ENCODE measurements at regions not wholly inside any gene's neighbourhood (a gene's known extent, or its start where the extent isn't known, plus 50 kb on each side); places are given as distances from the start of the nearest gene placed in this dataset.

GRCh38 chr5:30921388-30921787 lies 272.1 kb upstream of the CDH6 start:
- Histone ChIP-seq H3K27me3 (no peaks in the 10 kb centered on the region), H3K27ac (no peak overlapping the region), H3K4me3 (no peak overlapping the region), H3K4me1 (no peaks in the 10 kb centered on the region), H3K36me3 (replicated peaks in 1 of 2; ENCODE audit: insufficient read depth in 1 of 2, low read depth in 2 of 2) (no peaks in the 10 kb centered on the region), H3K9me3 (no peaks in the 10 kb centered on the region)
- intact Hi-C loops (cut with DNase I) = no loop called here
- WGBS, 2 donors = 55 to 61% methylated on average over 5 of the region's 5 CpGs
- ATAC-seq (no peak), DNase-seq (no peak)
- TF ChIP-seq CTCF (IDR thresholded peaks at IDR 0.05) (no peak), POLR2A (IDR thresholded peaks at IDR 0.05) (no peak)

GRCh38 chr5:30918171-30918570 lies 275.3 kb upstream of the CDH6 start:
- ATAC-seq (no peak), DNase-seq (no peak)
- WGBS, 2 donors = 54 to 72% methylated on average over 5 of the region's 5 CpGs
- Histone ChIP-seq H3K36me3 (replicated peaks in 1 of 2; ENCODE audit: insufficient read depth in 1 of 2, low read depth in 2 of 2) (no peaks in the 10 kb centered on the region), H3K27me3 (no peaks in the 10 kb centered on the region), H3K4me3 (no peak overlapping the region), H3K27ac (no peak overlapping the region), H3K4me1 (no peaks in the 10 kb centered on the region), H3K9me3 (no peaks in the 10 kb centered on the region)
- TF ChIP-seq POLR2A (IDR thresholded peaks at IDR 0.05) = no peak
- no peak for TF ChIP-seq CTCF (IDR thresholded peaks at IDR 0.05)
- intact Hi-C loops (cut with DNase I) = no loop called here

- Histone ChIP-seq H3K4me3 (no peak overlapping the region), H3K4me1 (no peaks in the 10 kb centered on the region), H3K36me3 (replicated peaks in 1 of 2; ENCODE audit: insufficient read depth in 1 of 2, low read depth in 2 of 2) (no peaks in the 10 kb centered on the region), H3K27ac (no peak overlapping the region), H3K9me3 (no peaks in the 10 kb centered on the region), H3K27me3 (no peaks in the 10 kb centered on the region)
- no peak for DNase-seq
- TF ChIP-seq POLR2A (IDR thresholded peaks at IDR 0.05) (no peak), CTCF (IDR thresholded peaks at IDR 0.05) (no peak)
- ATAC-seq = no peak
- WGBS, 2 donors = 50 to 64% methylated on average over 3 of the region's 3 CpGs
- intact Hi-C loops (cut with DNase I) = no loop called here
These were observed 285.1 kb upstream of the CDH6 start for GRCh38 chr5:30908356-30908755.

- no peak for TF ChIP-seq POLR2A (IDR thresholded peaks at IDR 0.05)
- no peak for TF ChIP-seq CTCF (IDR thresholded peaks at IDR 0.05)
- H3K4me1 ChIP-seq = no peaks in the 10 kb centered on the region
These were observed 293.1 kb upstream of the CDH6 start for GRCh38 chr5:30900367-30900766.

GRCh38 chr5:30894811-30895210 lies 298.7 kb upstream of the CDH6 start:
- Histone ChIP-seq H3K36me3 (replicated peaks in 1 of 2; ENCODE audit: insufficient read depth in 1 of 2, low read depth in 2 of 2) (no peaks in the 10 kb centered on the region), H3K27ac (no peak overlapping the region), H3K4me1 (no peaks in the 10 kb centered on the region), H3K4me3 (no peak overlapping the region), H3K27me3 (no peaks in the 10 kb centered on the region), H3K9me3 (no peaks in the 10 kb centered on the region)
- TF ChIP-seq POLR2A (IDR thresholded peaks at IDR 0.05) = no peak
- TF ChIP-seq CTCF (IDR thresholded peaks at IDR 0.05) = no peak
- 56 to 72% methylated on average over 2 of the region's 2 CpGs for WGBS, 2 donors
- DNase-seq = no peak
- intact Hi-C loops (cut with DNase I) = no loop called here
- ATAC-seq = no peak

More at GRCh38 chr5:30900367-30900766, 293.1 kb upstream of the CDH6 start:
- no peaks in the 10 kb centered on the region for H3K36me3 ChIP-seq (replicated peaks in 1 of 2; ENCODE audit: insufficient read depth in 1 of 2, low read depth in 2 of 2)
- ATAC-seq = no peak
- no peaks in the 10 kb centered on the region for H3K9me3 ChIP-seq
- no peak overlapping the region for H3K4me3 ChIP-seq
- H3K27ac ChIP-seq = no peak overlapping the region
- intact Hi-C loops (cut with DNase I) = no loop called here
- no peak for DNase-seq
- no peaks in the 10 kb centered on the region for H3K27me3 ChIP-seq

Data from body of pancreas (tissue), 4 donors.